SH-SY5Y (cell line): ENCODE measurements at regions not wholly inside any gene's neighbourhood (a gene's known extent, or its start where the extent isn't known, plus 50 kb on each side); places are given as distances from the start of the nearest gene placed in this dataset.

ENCODE experiments used
- GATA2 ChIP-seq: IDR thresholded peaks from 2 replicates; pipeline ENCODE4 v1.6.1; 2011; ENCODE audit warnings: mild to moderate bottlenecking, low read depth, low read length
- GATA3 ChIP-seq: IDR thresholded peaks from 2 replicates; pipeline ENCODE4 v1.6.1; 2011; ENCODE audit warnings: low read depth, mild to moderate bottlenecking, low read length, moderate library complexity

- TF ChIP-seq GATA2: no peak
- no peak for TF ChIP-seq GATA3
These were observed 956.2 kb downstream of the SORCS3 start for GRCh38 chr10:105597312-105597711.

DNA sequence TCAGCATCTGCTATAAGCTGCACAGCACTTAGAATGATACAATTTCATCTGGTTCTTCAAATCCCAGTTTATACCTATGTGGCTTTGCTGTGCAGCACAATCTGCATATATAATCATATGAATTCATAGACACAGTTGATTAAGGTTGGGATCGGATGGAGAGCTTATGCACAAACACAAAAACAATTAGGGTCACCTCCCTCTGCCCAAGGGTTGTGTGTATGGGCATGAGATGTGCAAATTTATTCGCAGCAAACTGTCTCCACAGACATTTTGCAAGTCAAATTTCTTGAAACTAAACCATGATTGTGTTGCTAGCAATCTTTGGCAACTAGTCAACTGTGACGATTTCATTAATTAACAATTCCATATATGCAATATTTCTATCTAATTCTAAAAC lies 955.7 kb downstream of the SORCS3 start:
- TF ChIP-seq GATA3: no peak

- no peak for TF ChIP-seq GATA3
- TF ChIP-seq GATA2: no peak
These were observed 953.2 kb downstream of the SORCS3 start for GRCh38 chr10:105594296-105594695.

- TF ChIP-seq GATA3 (no peak), GATA2 (no peak)
These were observed 951.4 kb downstream of the SORCS3 start for GRCh38 chr10:105592468-105592867.

DNA sequence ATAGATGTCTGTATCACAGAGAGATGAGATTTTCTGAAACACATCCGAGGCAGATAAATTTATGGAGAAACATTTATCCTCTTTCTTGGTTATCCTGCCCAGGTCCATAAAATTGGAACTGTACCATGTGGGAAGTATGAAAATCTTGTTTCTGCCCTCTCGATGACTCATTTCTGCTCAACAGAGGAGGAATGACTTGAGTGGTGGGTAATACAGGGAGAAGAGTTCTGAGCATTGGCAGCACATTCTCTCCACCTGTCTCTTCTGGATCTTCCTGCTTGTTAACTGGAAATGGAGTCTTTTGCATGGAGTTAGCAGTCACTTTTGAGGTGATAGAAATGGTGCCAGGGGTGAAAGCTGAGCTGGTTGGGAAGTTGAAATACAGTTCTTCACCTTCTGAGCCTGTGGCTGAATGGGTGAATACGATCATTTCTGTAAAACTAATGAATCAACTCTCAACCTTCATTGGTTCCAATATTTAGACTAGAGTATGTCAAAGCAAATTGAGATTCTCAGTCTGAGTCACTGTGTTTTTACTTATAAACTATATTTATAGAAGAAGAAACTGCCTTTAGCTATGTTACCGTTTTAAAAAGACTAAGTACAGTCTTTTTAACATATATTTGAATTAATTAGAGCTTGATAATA lies 945.5 kb downstream of the SORCS3 start:
- TF ChIP-seq GATA2 (no peak), GATA3 (no peak)

DNA sequence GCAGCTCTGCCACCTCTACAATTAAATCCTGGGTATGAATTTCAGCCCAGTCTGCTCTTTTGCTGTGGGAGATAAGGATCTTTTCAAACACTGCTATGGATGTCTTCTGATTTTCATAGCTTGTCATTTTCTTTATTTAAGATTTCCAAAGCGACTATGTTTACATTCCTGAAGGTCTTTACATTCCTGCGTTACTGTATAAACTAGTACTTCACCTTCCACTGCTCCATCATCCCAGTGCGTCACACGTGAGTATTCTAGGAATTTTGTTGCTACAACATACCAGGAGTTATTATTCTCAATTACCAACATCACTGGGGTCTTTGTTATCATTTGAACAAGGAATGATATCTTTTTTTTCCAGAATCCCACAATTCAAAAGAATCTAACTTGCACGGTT lies 944.7 kb downstream of the SORCS3 start:
- no peak for TF ChIP-seq GATA2
- no peak for TF ChIP-seq GATA3

GRCh38 chr10:105585171-105585570 lies 944.1 kb downstream of the SORCS3 start:
- TF ChIP-seq GATA2 (no peak), GATA3 (no peak)

- TF ChIP-seq GATA2: no peak
- no peak for TF ChIP-seq GATA3
These were observed 938.0 kb downstream of the SORCS3 start for GRCh38 chr10:105579112-105579511.

- no peak for TF ChIP-seq GATA2
- no peak for TF ChIP-seq GATA3
These were observed 936.9 kb downstream of the SORCS3 start for GRCh38 chr10:105577865-105578607.

- TF ChIP-seq GATA2: no peak
- no peak for TF ChIP-seq GATA3
These were observed 918.4 kb downstream of the SORCS3 start for GRCh38 chr10:105559333-105560097.

DNA sequence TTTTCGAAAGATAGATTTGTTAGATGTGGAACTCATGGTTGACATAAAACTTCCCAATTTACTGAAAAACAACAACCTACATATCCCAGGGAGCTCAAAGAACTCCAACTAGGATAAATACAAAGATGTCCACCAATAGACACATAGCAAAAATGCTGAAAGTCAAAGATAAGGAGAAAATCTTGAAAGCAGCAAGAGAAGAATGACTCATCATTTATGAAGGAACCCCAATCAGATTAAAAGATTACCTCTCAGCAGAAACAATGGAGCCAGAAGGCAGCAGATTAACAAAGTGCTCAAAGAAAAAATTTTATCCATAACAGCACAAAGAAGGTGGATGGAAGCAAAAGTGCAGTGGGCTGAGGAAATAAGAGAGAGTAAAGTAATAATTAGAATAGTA lies 908.6 kb downstream of the SORCS3 start:
- TF ChIP-seq GATA3 (no peak), GATA2 (no peak)

DNA sequence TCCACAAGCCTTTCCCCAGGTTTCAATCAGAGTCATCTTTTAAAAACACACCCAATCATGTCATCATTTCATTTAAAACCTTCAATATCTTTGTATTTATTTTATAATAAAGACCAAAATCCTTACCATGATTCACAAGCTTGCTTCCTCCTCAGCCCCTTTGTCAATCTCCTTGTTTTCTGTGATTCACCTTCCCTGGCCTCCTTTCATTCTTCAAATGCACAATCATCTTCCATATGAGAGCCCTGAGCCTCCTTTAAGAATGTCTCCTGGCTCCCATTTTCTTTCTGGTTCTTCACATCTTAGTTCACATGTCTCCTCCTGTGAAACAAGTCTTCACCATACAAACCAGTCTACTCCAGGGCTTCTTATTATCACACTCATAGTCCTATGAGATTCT lies 904.0 kb downstream of the SORCS3 start:
- TF ChIP-seq GATA2 (no peak), GATA3 (no peak)

DNA sequence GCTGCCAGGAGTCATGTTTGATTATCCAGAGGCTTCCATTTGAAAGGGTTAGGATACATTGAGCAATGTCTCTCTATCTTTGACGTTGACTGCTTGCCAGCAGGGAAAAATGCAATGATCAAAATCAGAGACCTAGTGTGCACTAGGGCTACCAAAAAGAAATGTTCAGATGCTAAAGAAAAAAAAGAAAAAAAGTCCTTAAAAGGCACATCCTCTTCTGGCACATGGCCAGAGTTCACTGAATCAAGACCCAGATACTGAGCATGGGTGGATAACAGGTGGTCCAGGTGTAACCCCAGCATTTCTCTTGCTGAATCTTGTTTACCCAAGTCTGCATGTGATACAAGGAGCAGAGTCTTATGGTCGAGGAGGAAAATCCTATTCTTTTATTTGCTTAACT lies 899.3 kb downstream of the SORCS3 start:
- no peak for TF ChIP-seq GATA2
- no peak for TF ChIP-seq GATA3

DNA sequence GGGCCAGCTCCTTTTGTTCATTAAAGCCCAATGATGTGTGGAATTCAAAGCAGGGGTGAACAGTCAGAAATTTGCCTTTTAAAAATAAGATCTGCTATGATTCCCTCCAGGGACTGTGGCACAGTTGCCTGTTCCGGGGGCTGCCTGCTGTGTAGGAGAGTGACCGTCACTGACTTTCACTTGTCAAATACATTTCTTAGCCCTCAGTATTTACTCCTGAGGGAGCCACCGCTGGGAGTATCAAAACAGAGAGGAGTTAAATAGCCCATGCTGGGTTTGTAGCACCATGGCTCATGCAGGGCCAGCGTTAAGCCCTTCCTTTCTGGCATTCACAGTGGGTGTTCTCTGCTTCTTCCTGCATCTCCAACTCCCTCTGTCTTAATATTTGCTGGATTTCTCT lies 897.8 kb downstream of the SORCS3 start:
- TF ChIP-seq GATA2: no peak
- TF ChIP-seq GATA3: no peak

- TF ChIP-seq GATA3 (no peak), GATA2 (no peak)
These were observed 894.4 kb downstream of the SORCS3 start for GRCh38 chr10:105535478-105535877.
